ENCODE measurements at regions not wholly inside any gene's neighbourhood (a gene's known extent, or its start where the extent isn't known, plus 50 kb on each side); places are given as distances from the start of the nearest gene placed in this dataset.

GRCh38 chr3:43997788-43998369 is 243.8 kb upstream of the TOPAZ1 start:
- no peak for TF ChIP-seq CTCF (IDR thresholded peaks at IDR 0.05)
- no peak for TF ChIP-seq MAX (IDR thresholded peaks at IDR 0.05; ENCODE audit: low read depth)
- TF ChIP-seq ELF1 (IDR thresholded peaks at IDR 0.05) = no peak
